ENCODE measurements at regions not wholly inside any gene's neighbourhood (a gene's known extent, or its start where the extent isn't known, plus 50 kb on each side); places are given as distances from the start of the nearest gene placed in this dataset.

DNA sequence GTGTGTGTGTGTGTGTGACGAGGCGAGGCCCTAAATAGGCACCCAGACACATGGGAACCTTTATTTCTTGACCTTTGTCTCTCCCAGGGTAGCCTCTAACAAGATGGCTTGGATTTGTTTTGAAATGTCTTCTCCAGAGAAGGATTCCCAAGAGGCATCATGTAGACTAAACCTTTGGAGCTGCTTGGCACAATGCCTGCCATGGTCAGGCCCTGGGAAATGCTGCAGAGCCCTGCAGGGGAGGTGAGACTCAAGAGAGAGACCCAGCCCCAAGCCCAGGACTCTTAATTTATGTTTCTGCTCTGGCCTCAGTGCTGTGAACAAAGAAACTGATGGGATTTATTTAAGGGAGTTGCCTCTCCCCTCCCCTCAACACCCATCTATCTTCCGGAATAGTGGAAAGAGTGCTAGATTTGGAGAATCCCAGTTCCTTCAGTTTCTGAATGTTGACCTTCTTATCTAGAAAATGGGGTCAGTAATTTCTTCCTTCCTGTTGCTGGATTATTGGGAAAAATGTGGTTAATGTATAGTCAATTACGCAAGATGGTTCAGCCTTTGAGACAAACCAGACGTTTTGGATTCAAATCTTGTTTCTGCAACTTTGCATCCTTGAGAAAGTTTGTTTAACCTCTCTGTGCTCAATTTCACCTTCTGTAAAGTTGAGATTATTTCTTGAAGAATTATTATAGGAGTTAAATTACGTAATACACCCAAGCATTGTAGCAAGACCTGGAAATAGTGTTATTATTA, 434.8 kb downstream of the MAFB start:
- TF ChIP-seq EZH2 (IDR thresholded peaks at IDR 0.05; ENCODE audit: borderline replicate concordance, low read length) = no peak
- TF ChIP-seq, protein P1, sequence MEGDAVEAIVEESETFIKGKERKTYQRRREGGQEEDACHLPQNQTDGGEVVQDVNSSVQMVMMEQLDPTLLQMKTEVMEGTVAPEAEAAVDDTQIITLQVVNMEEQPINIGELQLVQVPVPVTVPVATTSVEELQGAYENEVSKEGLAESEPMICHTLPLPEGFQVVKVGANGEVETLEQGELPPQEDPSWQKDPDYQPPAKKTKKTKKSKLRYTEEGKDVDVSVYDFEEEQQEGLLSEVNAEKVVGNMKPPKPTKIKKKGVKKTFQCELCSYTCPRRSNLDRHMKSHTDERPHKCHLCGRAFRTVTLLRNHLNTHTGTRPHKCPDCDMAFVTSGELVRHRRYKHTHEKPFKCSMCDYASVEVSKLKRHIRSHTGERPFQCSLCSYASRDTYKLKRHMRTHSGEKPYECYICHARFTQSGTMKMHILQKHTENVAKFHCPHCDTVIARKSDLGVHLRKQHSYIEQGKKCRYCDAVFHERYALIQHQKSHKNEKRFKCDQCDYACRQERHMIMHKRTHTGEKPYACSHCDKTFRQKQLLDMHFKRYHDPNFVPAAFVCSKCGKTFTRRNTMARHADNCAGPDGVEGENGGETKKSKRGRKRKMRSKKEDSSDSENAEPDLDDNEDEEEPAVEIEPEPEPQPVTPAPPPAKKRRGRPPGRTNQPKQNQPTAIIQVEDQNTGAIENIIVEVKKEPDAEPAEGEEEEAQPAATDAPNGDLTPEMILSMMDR (conservative IDR thresholded peaks at IDR 0.05 in 1 of 2, IDR thresholded peaks at IDR 0.05 in 1 of 2; ENCODE audit: extremely low read depth in 1 of 2, insufficient read depth in 1 of 2, low read depth in 1 of 2, low read length in 2 of 2) = no peak
